SK-N-SH (cell line): ENCODE measurements at regions not wholly inside any gene's neighbourhood (a gene's known extent, or its start where the extent isn't known, plus 50 kb on each side); places are given as distances from the start of the nearest gene placed in this dataset.

Source experiments
- CTCF ChIA-PET: fragments of 300-600, 350-600 bp; formaldehyde crosslinking; extraction: SDS; loops from one replicate; lab custom pipeline; 2021; lab: Yijun Ruan, JAX
- POLR2A ChIA-PET: fragments of 350-600 bp; sonication (Branson Sonifier 250); formaldehyde crosslinking; extraction: SDS; loops from one replicate; lab custom pipeline; 2020; ENCODE audit warnings: antibody characterized with exemption, inconsistent platforms; lab: Yijun Ruan, JAX
- DNase-seq: peaks from one replicate; pipeline ENCODE4 v3.0.0; 2012
- H2AFZ ChIP-seq: fragments of 200-600 bp; sonication (generic); 2 replicates; pipeline ENCODE4 v1.8.1; 2016; ENCODE audit warnings: antibody characterized with exemption, mild to moderate bottlenecking, low read depth
- H3F3A ChIP-seq: fragments of 200-600 bp; sonication (generic); replicated peaks from 2 replicates; pipeline ENCODE3; 2016; ENCODE audit warnings: antibody characterized with exemption, mild to moderate bottlenecking; ENCODE audit not compliant: insufficient read depth
- H3K27ac ChIP-seq, 2 experiments: fragments of 200-500 bp in 1 of 2; fragments of 200-600 bp in 1 of 2; sonication (Bioruptor generic) in 1 of 2; sonication (generic), shearing (Covaris generic) in 1 of 2; 2 replicates each; pipeline versions ENCODE4 v1.5.1 to v1.6.1; 2014 to 2016; ENCODE audit warnings: low read depth in 2 of 2, inconsistent platforms in 1 of 2, low read length in 1 of 2, mild to moderate bottlenecking in 1 of 2, mixed read lengths in 1 of 2
- H3K27me3 ChIP-seq: fragments of 200-600 bp; sonication (generic), shearing (Covaris generic); 2 replicates; pipeline ENCODE4 v1.6.1; 2016; ENCODE audit warnings: mixed run types; ENCODE audit not compliant: insufficient read depth
- H3K36me3 ChIP-seq, 2 experiments: fragments of 200-500 bp in 1 of 2; fragments of 200-600 bp in 1 of 2; sonication (Bioruptor generic) in 1 of 2; sonication (generic) in 1 of 2; replicated peaks in 1 of 2; 2 replicates each; pipeline versions ENCODE3 to v1.5.1; 2014 to 2016; ENCODE audit warnings: low read length in 1 of 2, mild to moderate bottlenecking in 1 of 2; ENCODE audit not compliant: insufficient read depth in 2 of 2, control insufficient read depth in 1 of 2
- H3K4me1 ChIP-seq, 2 experiments: fragments of 200-500 bp in 1 of 2; fragments of 200-600 bp in 1 of 2; sonication (Bioruptor generic) in 1 of 2; sonication (generic), shearing (Covaris generic) in 1 of 2; 2 replicates each; pipeline versions ENCODE4 v1.5.1 to v1.6.1; 2014 to 2016; ENCODE audit warnings: low read depth in 1 of 2, low read length in 1 of 2, mixed run types in 1 of 2; ENCODE audit not compliant: insufficient read depth in 2 of 2, control insufficient read depth in 1 of 2
- H3K4me2 ChIP-seq: fragments of 200-600 bp; sonication (generic), shearing (Covaris generic); 2 replicates; pipeline ENCODE4 v1.6.1; 2017; ENCODE audit warnings: mixed run types
- H3K4me3 ChIP-seq, 2 experiments: fragments of 200-500 bp in 1 of 2; fragments of 200-600 bp in 1 of 2; sonication (Bioruptor generic) in 1 of 2; sonication (generic), shearing (Covaris generic) in 1 of 2; 2 replicates each; pipeline versions ENCODE4 v1.5.1 to v1.8.1; 2014 to 2016; ENCODE audit warnings: low read depth in 2 of 2, inconsistent platforms in 1 of 2, low read length in 1 of 2, mild to moderate bottlenecking in 1 of 2, mixed read lengths in 1 of 2, moderate library complexity in 1 of 2
- H3K79me2 ChIP-seq: fragments of 200-600 bp; sonication (generic); 2 replicates; pipeline ENCODE4 v1.8.1; 2017; ENCODE audit warnings: mild to moderate bottlenecking; ENCODE audit not compliant: insufficient read depth
- H3K9ac ChIP-seq: fragments of 200-600 bp; sonication (generic); 2 replicates; pipeline ENCODE4 v1.6.1; 2017; ENCODE audit warnings: mixed run types
- H3K9me2 ChIP-seq: fragments of 200-600 bp; sonication (generic); 2 replicates; pipeline ENCODE4 v1.6.1; 2017; ENCODE audit warnings: mixed run types
- H3K9me3 ChIP-seq: fragments of 200-600 bp; sonication (generic); 2 replicates; pipeline ENCODE4 v1.6.1; 2017; ENCODE audit warnings: mixed run types, mild to moderate bottlenecking, moderate library complexity
- H4K20me1 ChIP-seq: fragments of 200-600 bp; sonication (generic); 2 replicates; pipeline ENCODE4 v1.6.1; 2017; ENCODE audit warnings: mild to moderate bottlenecking, mixed run types; ENCODE audit not compliant: insufficient read depth
- ELF1 ChIP-seq: IDR thresholded peaks from 2 replicates; pipeline ENCODE4 v1.4.0; 2012
- EZH2phosphoT487 ChIP-seq: fragments of 200-600 bp; sonication (generic); IDR thresholded peaks from 2 replicates; pipeline ENCODE4 v1.6.1; 2017; ENCODE audit warnings: low read depth, mixed run types, mild to moderate bottlenecking, antibody characterized with exemption, moderate library complexity, borderline replicate concordance
- JUND ChIP-seq: IDR thresholded peaks from 2 replicates; pipeline ENCODE4 v1.4.0; 2012
- MXI1 ChIP-seq: IDR thresholded peaks from 2 replicates; pipeline ENCODE4 v1.6.1; 2012; ENCODE audit warnings: mild to moderate bottlenecking, low read depth, low read length, improper control_type of control experiment
- NFIC ChIP-seq: IDR thresholded peaks from 2 replicates; pipeline ENCODE4 v1.4.0; 2012; ENCODE audit warnings: borderline replicate concordance
- POLR2AphosphoS5 ChIP-seq: IDR thresholded peaks from 2 replicates; pipeline ENCODE4 v1.6.1; 2012; ENCODE audit warnings: low read depth, low read length
- RCOR1 ChIP-seq: fragments of 150-350 bp; IDR thresholded peaks from 2 replicates; pipeline ENCODE4 v1.6.1; 2017; ENCODE audit warnings: antibody characterized with exemption, low read length
- RFX5 ChIP-seq: IDR thresholded peaks from 2 replicates; pipeline ENCODE4 v1.6.1; 2012; ENCODE audit warnings: mild to moderate bottlenecking, improper control_type of control experiment, low read length
- RXRA ChIP-seq: IDR thresholded peaks from 2 replicates; pipeline ENCODE4 v1.4.0; 2012; ENCODE audit warnings: low read depth, mild to moderate bottlenecking, borderline replicate concordance
- TCF12 ChIP-seq: IDR thresholded peaks from 2 replicates; pipeline ENCODE4 v1.4.0; 2012
- ZBTB33 ChIP-seq: IDR thresholded peaks from 2 replicates; pipeline ENCODE4 v1.4.0; 2012; ENCODE audit warnings: low read depth, borderline replicate concordance
- WGBS: methylation state at CpG from one replicate; pipeline ENCODE4 v1.1.6; 2017; ENCODE audit warnings: low lambda C conversion rate; 5-methylcytosine and 5-hydroxymethylcytosine counted together
- TF ChIP-seq, protein P1 (sequence below): IDR thresholded peaks from 2 replicates; pipeline ENCODE4; 2012

GRCh38 chr14:87696485-87696884 is 296.5 kb downstream of the GALC start:
- Histone ChIP-seq H3K27me3 (no peaks in the 10 kb centered on the region), H3K36me3 (no peaks in the 10 kb centered on the region), H4K20me1 (no peaks in the 10 kb centered on the region), H3F3A (no peaks in the 10 kb centered on the region), H3K9ac (no peak overlapping the region), H3K79me2 (no peaks in the 10 kb centered on the region), H2AFZ (no peak overlapping the region), H3K9me2 (no peaks in the 10 kb centered on the region), H3K4me1 (no peaks in the 10 kb centered on the region), H3K4me3 (no peak overlapping the region), H3K27ac (no peak overlapping the region), H3K9me3 (no peaks in the 10 kb centered on the region), H3K4me2 (no peak overlapping the region)
- 0% methylated on average over 1 of the region's 1 CpG for WGBS
- DNase-seq, result no peak
- CTCF ChIA-PET, result no interaction called here
- POLR2A ChIA-PET, result no interaction called here
- TF ChIP-seq TCF12 (no peak), EZH2phosphoT487 (no peak), POLR2AphosphoS5 (no peak), NFIC (no peak), MXI1 (no peak), RFX5 (no peak), ELF1 (no peak), JUND (no peak)
- TF ChIP-seq, protein P1, sequence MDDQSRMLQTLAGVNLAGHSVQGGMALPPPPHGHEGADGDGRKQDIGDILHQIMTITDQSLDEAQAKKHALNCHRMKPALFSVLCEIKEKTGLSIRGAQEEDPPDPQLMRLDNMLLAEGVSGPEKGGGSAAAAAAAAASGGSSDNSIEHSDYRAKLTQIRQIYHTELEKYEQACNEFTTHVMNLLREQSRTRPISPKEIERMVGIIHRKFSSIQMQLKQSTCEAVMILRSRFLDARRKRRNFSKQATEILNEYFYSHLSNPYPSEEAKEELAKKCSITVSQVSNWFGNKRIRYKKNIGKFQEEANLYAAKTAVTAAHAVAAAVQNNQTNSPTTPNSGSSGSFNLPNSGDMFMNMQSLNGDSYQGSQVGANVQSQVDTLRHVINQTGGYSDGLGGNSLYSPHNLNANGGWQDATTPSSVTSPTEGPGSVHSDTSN, result no peak

- H3K4me2 ChIP-seq, result no peak overlapping the region
- TF ChIP-seq RCOR1 (no peak), RXRA (no peak), ZBTB33 (no peak), TCF12 (no peak)
- H3K9me3 ChIP-seq, result no peaks in the 10 kb centered on the region
- H3K36me3 ChIP-seq, result no peaks in the 10 kb centered on the region
- WGBS, result 25% methylated on average over 15 of the region's 15 CpGs
- no peak overlapping the region for H3K4me3 ChIP-seq
- DNase-seq, result no peak
- H3K9ac ChIP-seq, result no peak overlapping the region
- no peaks in the 10 kb centered on the region for H4K20me1 ChIP-seq
- POLR2A ChIA-PET, result no interaction called here
- H3F3A ChIP-seq, result no peaks in the 10 kb centered on the region
- H2AFZ ChIP-seq, result no peak overlapping the region
- no peaks in the 10 kb centered on the region for H3K27me3 ChIP-seq
- H3K79me2 ChIP-seq, result no peaks in the 10 kb centered on the region
- no peaks in the 10 kb centered on the region for H3K9me2 ChIP-seq
- H3K27ac ChIP-seq, result no peak overlapping the region
- CTCF ChIA-PET, result no interaction called here
- no peaks in the 10 kb centered on the region for H3K4me1 ChIP-seq
Observed at GRCh38 chr14:87691042-87691881, 301.7 kb downstream of the GALC start.
